SK-N-SH treated with all-trans-retinoic acid at 6 μM for 48 hours (cell line): ENCODE measurements at regions not wholly inside any gene's neighbourhood (a gene's known extent, or its start where the extent isn't known, plus 50 kb on each side); places are given as distances from the start of the nearest gene placed in this dataset.
A peak's percentile ranks its signal among the peaks of the same experiment; 100 is the strongest.

Experiments
- ATAC-seq: fragments of 200-7000 bp; cut with Tn5 transposase; 3 replicates; pipeline ENCODE4 v1.9.1; 2020; ENCODE audit warnings: mild to moderate bottlenecking, moderate library complexity
- ARNTL ChIP-seq: fragments of 450-650 bp; formaldehyde crosslinking; IDR thresholded peaks from 2 replicates; pipeline ENCODE4 v1.5.0; 2020; ENCODE audit warnings: low read depth, mild to moderate bottlenecking, moderate library complexity, borderline replicate concordance
- BACH2 ChIP-seq: fragments of 250-450 bp; sonication (Bioruptor Pico); IDR thresholded peaks from 2 replicates; pipeline ENCODE4 v1.9.0; 2021; ENCODE audit warnings: mild to moderate bottlenecking, borderline replicate concordance
- CSDC2 ChIP-seq: fragments of 250-450 bp; sonication (Bioruptor Pico); IDR thresholded peaks from 2 replicates; pipeline ENCODE4 v1.5.0; 2020; ENCODE audit warnings: mild to moderate bottlenecking, moderate library complexity
- ESRRG ChIP-seq: fragments of 250-450 bp; sonication (Bioruptor Pico); IDR thresholded peaks from 2 replicates; pipeline ENCODE4 v1.6.1; 2021; ENCODE audit warnings: mild to moderate bottlenecking
- ISL1 ChIP-seq: fragments of 250-450 bp; sonication (Bioruptor Pico); IDR thresholded peaks from 2 replicates; pipeline ENCODE4 v2.1.2; 2022; ENCODE audit warnings: mild to moderate bottlenecking, moderate library complexity
- OSR1 ChIP-seq: fragments of 250-450 bp; sonication (Bioruptor Pico); IDR thresholded peaks from 2 replicates; pipeline ENCODE4 v1.8.0; 2022; ENCODE audit warnings: moderate library complexity, mild to moderate bottlenecking, inconsistent platforms
- PPARA ChIP-seq: fragments of 250-450 bp; sonication (Bioruptor Pico); IDR thresholded peaks from 2 replicates; pipeline ENCODE4 v1.5.0; 2020; ENCODE audit warnings: mild to moderate bottlenecking, borderline replicate concordance
- RARB ChIP-seq: fragments of 250-450 bp; sonication (Bioruptor Pico); IDR thresholded peaks from 2 replicates; pipeline ENCODE4 v1.8.0; 2021; ENCODE audit warnings: mild to moderate bottlenecking, moderate library complexity
- SNAI2 ChIP-seq: fragments of 250-450 bp; sonication (Bioruptor Pico); IDR thresholded peaks from 2 replicates; pipeline ENCODE4 v1.5.0; 2020; ENCODE audit warnings: mild to moderate bottlenecking, moderate library complexity
- TCF4 ChIP-seq: fragments of 250-450 bp; sonication (Bioruptor Pico); IDR thresholded peaks from 2 replicates; pipeline ENCODE4 v1.8.0; 2021; ENCODE audit warnings: mild to moderate bottlenecking, moderate library complexity, borderline replicate concordance
- TOX ChIP-seq: fragments of 250-450 bp; sonication (Bioruptor Pico); IDR thresholded peaks from 2 replicates; pipeline ENCODE4 v1.8.0; 2021; ENCODE audit warnings: mild to moderate bottlenecking, moderate library complexity, borderline replicate concordance
- TSHZ2 ChIP-seq: fragments of 250-450 bp; sonication (Bioruptor Pico); IDR thresholded peaks from 2 replicates; pipeline ENCODE4 v1.5.0; 2020; ENCODE audit warnings: mild to moderate bottlenecking, moderate library complexity
- ZC3H10 ChIP-seq: fragments of 250-450 bp; sonication (Bioruptor Pico); IDR thresholded peaks from 2 replicates; pipeline ENCODE4 v1.5.1; 2021; ENCODE audit warnings: mild to moderate bottlenecking, moderate library complexity
- ZFP3 ChIP-seq: fragments of 250-450 bp; sonication (Bioruptor Pico); IDR thresholded peaks from 2 replicates; pipeline ENCODE4 v1.5.0; 2020; ENCODE audit warnings: mild to moderate bottlenecking, moderate library complexity
- ZFP30 ChIP-seq: fragments of 450-650 bp; formaldehyde crosslinking; IDR thresholded peaks from 2 replicates; pipeline ENCODE4 v1.5.0; 2022; ENCODE audit warnings: mild to moderate bottlenecking, moderate library complexity
- ZNF565 ChIP-seq: fragments of 450-650 bp; formaldehyde crosslinking; conservative IDR thresholded peaks from 2 replicates; pipeline ENCODE4 v1.5.0; 2020; ENCODE audit warnings: low read depth, mild to moderate bottlenecking, moderate library complexity
- ZNF70 ChIP-seq: fragments of 450-650 bp; formaldehyde crosslinking; IDR thresholded peaks from 2 replicates; pipeline ENCODE4 v1.5.0; 2020; ENCODE audit warnings: mild to moderate bottlenecking, moderate library complexity
- ZNF8 ChIP-seq: fragments of 450-650 bp; formaldehyde crosslinking; IDR thresholded peaks from 2 replicates; pipeline ENCODE4 v1.5.0; 2020; ENCODE audit warnings: mild to moderate bottlenecking, moderate library complexity
- TF ChIP-seq, protein P1 (sequence below): fragments of 250-450 bp; sonication (Bioruptor Pico); IDR thresholded peaks from 2 replicates; pipeline ENCODE4 v1.5.1; 2020; ENCODE audit warnings: low read depth, mild to moderate bottlenecking, moderate library complexity
- TF ChIP-seq, protein P2 (sequence below): fragments of 250-450 bp; sonication (Bioruptor Pico); IDR thresholded peaks from 2 replicates; pipeline ENCODE4 v1.8.0; 2020; ENCODE audit warnings: mild to moderate bottlenecking, moderate library complexity, borderline replicate concordance
- TF ChIP-seq, protein P3 (sequence below): fragments of 250-450 bp; sonication (Bioruptor Pico); IDR thresholded peaks from 2 replicates; pipeline ENCODE4 v1.5.1; 2021; ENCODE audit warnings: mild to moderate bottlenecking, moderate library complexity
- TF ChIP-seq, protein P4 (sequence below): fragments of 250-450 bp; sonication (Bioruptor Pico); IDR thresholded peaks from 2 replicates; pipeline ENCODE4 v1.8.0; 2021; ENCODE audit warnings: low read depth, mild to moderate bottlenecking, moderate library complexity, borderline replicate concordance

- TF ChIP-seq OSR1 (CRISPR knock-in tag) (no peak), ARNTL (CRISPR knock-in tag) (no peak), RARB (CRISPR knock-in tag) (no peak), TCF4 (CRISPR knock-in tag) (no peak), PPARA (CRISPR knock-in tag) (no peak), ZFP3 (CRISPR knock-in tag) (no peak), ZC3H10 (no peak), ESRRG (CRISPR knock-in tag) (no peak), ISL1 (CRISPR knock-in tag) (no peak), ZNF8 (no peak), ZFP30 (CRISPR knock-in tag) (no peak), TOX (CRISPR knock-in tag) (no peak)
- TF ChIP-seq, protein P1, sequence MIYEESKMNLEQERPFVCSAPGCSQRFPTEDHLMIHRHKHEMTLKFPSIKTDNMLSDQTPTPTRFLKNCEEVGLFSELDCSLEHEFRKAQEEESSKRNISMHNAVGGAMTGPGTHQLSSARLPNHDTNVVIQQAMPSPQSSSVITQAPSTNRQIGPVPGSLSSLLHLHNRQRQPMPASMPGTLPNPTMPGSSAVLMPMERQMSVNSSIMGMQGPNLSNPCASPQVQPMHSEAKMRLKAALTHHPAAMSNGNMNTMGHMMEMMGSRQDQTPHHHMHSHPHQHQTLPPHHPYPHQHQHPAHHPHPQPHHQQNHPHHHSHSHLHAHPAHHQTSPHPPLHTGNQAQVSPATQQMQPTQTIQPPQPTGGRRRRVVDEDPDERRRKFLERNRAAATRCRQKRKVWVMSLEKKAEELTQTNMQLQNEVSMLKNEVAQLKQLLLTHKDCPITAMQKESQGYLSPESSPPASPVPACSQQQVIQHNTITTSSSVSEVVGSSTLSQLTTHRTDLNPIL (CRISPR knock-in tag), result no peak
- TF ChIP-seq, protein P2, sequence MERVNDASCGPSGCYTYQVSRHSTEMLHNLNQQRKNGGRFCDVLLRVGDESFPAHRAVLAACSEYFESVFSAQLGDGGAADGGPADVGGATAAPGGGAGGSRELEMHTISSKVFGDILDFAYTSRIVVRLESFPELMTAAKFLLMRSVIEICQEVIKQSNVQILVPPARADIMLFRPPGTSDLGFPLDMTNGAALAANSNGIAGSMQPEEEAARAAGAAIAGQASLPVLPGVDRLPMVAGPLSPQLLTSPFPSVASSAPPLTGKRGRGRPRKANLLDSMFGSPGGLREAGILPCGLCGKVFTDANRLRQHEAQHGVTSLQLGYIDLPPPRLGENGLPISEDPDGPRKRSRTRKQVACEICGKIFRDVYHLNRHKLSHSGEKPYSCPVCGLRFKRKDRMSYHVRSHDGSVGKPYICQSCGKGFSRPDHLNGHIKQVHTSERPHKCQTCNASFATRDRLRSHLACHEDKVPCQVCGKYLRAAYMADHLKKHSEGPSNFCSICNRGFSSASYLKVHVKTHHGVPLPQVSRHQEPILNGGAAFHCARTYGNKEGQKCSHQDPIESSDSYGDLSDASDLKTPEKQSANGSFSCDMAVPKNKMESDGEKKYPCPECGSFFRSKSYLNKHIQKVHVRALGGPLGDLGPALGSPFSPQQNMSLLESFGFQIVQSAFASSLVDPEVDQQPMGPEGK (CRISPR knock-in tag), result no peak
- TF ChIP-seq, protein P3, sequence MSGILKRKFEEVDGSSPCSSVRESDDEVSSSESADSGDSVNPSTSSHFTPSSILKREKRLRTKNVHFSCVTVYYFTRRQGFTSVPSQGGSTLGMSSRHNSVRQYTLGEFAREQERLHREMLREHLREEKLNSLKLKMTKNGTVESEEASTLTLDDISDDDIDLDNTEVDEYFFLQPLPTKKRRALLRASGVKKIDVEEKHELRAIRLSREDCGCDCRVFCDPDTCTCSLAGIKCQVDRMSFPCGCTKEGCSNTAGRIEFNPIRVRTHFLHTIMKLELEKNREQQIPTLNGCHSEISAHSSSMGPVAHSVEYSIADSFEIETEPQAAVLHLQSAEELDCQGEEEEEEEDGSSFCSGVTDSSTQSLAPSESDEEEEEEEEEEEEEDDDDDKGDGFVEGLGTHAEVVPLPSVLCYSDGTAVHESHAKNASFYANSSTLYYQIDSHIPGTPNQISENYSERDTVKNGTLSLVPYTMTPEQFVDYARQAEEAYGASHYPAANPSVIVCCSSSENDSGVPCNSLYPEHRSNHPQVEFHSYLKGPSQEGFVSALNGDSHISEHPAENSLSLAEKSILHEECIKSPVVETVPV (CRISPR knock-in tag), result no peak
- ATAC-seq, result peak; percentile 88
These were observed 106.5 kb upstream of the DMRT1 start for GRCh38 chr9:734831-735511.

GRCh38 chr9:737400-738120 lies 103.9 kb upstream of the DMRT1 start:
- ATAC-seq, result no peak
- no peak for TF ChIP-seq ISL1 (CRISPR knock-in tag)
- TF ChIP-seq ZC3H10, result no peak
- no peak for TF ChIP-seq ARNTL (CRISPR knock-in tag)
- no peak for TF ChIP-seq ZFP30 (CRISPR knock-in tag)
- no peak for TF ChIP-seq SNAI2
- TF ChIP-seq ESRRG (CRISPR knock-in tag), result no peak
- TF ChIP-seq TCF4 (CRISPR knock-in tag), result no peak
- TF ChIP-seq BACH2 (CRISPR knock-in tag), result no peak
- TF ChIP-seq ZNF8, result no peak
- TF ChIP-seq ZNF70 (CRISPR knock-in tag), result no peak
- TF ChIP-seq PPARA (CRISPR knock-in tag), result no peak
- TF ChIP-seq, protein P3 (CRISPR knock-in tag), result no peak
- TF ChIP-seq RARB (CRISPR knock-in tag), result no peak
- TF ChIP-seq, protein P2 (CRISPR knock-in tag), result no peak
- TF ChIP-seq, protein P4, sequence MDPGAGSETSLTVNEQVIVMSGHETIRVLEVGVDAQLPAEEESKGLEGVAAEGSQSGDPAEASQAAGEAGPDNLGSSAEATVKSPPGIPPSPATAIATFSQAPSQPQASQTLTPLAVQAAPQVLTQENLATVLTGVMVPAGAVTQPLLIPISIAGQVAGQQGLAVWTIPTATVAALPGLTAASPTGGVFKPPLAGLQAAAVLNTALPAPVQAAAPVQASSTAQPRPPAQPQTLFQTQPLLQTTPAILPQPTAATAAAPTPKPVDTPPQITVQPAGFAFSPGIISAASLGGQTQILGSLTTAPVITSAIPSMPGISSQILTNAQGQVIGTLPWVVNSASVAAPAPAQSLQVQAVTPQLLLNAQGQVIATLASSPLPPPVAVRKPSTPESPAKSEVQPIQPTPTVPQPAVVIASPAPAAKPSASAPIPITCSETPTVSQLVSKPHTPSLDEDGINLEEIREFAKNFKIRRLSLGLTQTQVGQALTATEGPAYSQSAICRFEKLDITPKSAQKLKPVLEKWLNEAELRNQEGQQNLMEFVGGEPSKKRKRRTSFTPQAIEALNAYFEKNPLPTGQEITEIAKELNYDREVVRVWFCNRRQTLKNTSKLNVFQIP (CRISPR knock-in tag), result no peak
- TF ChIP-seq ZFP3 (CRISPR knock-in tag), result no peak
- TF ChIP-seq CSDC2 (CRISPR knock-in tag), result no peak
- TF ChIP-seq TSHZ2 (CRISPR knock-in tag), result no peak
- no peak for TF ChIP-seq ZNF565
